Stimulated activated naive CD8-positive, alpha-beta T cell treated with anti-CD3 and anti-CD28 coated beads, Interleukin-15, Interleukin-2, amounts not matched to agents 100 ng/mL and 50 ng/mL, for 24 hours (primary cell): ENCODE measurements at regions not wholly inside any gene's neighbourhood (a gene's known extent, or its start where the extent isn't known, plus 50 kb on each side); places are given as distances from the start of the nearest gene placed in this dataset.

ENCODE experiments used
- H3K27ac Mint-ChIP-seq: one replicate; pipeline ENCODE4 v1.8.0; 2021; ENCODE audit warnings: mild to moderate bottlenecking, mixed read lengths
- H3K27me3 Mint-ChIP-seq: one replicate; pipeline ENCODE4 v1.8.0; 2021; ENCODE audit warnings: mixed read lengths
- H3K36me3 Mint-ChIP-seq: one replicate; pipeline ENCODE4 v1.8.0; 2021; ENCODE audit warnings: low read depth, mixed read lengths
- H3K4me1 Mint-ChIP-seq: one replicate; pipeline ENCODE4 v1.8.0; 2021; ENCODE audit warnings: low read depth, mixed read lengths
- H3K4me3 Mint-ChIP-seq: one replicate; pipeline ENCODE4 v1.8.0; 2021; ENCODE audit warnings: mild to moderate bottlenecking, mixed read lengths
- H3K9me3 Mint-ChIP-seq: one replicate; pipeline ENCODE4 v1.8.0; 2021; ENCODE audit warnings: mixed read lengths

DNA sequence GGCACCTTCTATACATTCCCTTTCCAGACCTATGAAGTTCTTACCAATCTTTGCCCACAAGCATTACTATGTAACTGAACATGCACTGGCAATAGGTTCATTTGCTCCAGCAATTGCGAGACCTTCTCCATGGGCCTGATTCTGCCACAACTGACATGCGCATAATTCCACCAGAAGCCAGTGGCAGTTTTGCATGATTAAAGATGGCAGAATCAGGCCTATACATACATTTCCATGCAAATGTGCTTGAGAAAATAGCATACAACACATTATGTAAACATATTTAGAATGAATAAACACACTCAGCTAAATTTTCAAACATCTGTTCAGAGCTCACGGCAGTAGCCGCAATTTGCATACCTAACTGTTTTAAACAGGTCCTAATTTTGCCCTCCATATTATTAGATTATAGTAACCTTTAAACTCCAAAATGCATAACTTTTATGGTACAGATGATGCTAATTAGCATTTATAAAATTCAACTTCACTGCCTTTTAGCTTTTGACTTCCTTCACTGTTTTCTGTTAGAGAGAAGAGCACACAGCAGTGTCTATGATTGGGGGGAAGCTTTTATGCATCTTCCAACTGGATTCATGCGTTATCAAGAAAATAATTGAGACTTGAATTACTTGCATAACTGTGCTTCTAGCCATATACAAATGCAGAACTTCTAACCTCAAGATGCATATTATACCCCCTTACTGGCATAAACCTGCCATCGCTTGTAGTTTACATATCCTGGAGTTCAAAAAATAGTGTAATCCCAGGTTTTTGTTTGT, 155.3 kb upstream of the CDH19 start:
- no peaks in the 10 kb centered on the region for H3K27me3 Mint-ChIP-seq
- no peaks in the 10 kb centered on the region for H3K36me3 Mint-ChIP-seq
- H3K9me3 Mint-ChIP-seq, result peaks cover 4% of the 10 kb centered on the region
- H3K4me1 Mint-ChIP-seq, result no peaks in the 10 kb centered on the region
- H3K27ac Mint-ChIP-seq, result no peak overlapping the region
- no peak overlapping the region for H3K4me3 Mint-ChIP-seq

DNA sequence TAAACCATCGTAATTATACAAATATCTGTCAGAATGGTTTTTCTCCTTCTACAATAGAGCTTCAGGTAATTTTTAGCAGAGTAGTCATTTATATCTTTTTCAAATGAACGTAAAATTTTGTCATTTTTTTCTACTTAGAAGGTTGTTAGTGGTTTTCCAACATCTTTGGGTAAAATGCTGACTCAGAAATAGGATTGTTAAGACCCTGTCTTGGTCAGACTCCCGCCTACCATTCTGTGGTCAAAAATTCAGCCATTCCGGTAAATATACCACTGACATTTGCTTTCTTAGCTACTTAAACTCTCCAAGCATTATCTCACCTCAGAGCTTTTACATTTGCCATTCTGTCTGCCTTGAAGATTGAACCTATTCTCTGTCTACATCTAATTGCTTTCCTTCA, 154.1 kb upstream of the CDH19 start:
- Mint-ChIP-seq H3K27ac (no peak overlapping the region), H3K9me3 (peaks cover 4% of the 10 kb centered on the region), H3K4me3 (no peak overlapping the region), H3K36me3 (no peaks in the 10 kb centered on the region), H3K4me1 (no peaks in the 10 kb centered on the region), H3K27me3 (no peaks in the 10 kb centered on the region)

DNA sequence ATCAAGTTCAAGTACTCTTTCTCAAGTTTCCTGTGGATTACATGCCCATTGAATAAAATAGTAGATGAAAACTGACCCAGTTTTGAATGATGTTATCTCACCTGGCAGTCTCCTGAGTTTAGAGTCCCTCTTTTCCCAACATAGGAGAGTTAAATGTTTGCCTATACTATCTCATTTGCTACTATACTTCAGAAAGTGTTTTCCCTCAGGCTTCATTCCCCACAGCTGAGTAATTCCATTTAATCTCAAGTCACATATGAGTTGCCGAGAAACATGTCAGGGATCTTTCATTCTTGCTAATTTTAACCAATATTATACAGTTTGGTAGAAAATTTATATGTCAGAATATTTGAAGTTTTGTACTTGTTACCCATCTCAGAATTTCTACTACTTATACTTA, 150.4 kb upstream of the CDH19 start:
- Mint-ChIP-seq H3K4me1 (no peaks in the 10 kb centered on the region), H3K27me3 (no peaks in the 10 kb centered on the region), H3K4me3 (no peak overlapping the region), H3K9me3 (peaks cover 4% of the 10 kb centered on the region), H3K36me3 (no peaks in the 10 kb centered on the region), H3K27ac (no peak overlapping the region)

DNA sequence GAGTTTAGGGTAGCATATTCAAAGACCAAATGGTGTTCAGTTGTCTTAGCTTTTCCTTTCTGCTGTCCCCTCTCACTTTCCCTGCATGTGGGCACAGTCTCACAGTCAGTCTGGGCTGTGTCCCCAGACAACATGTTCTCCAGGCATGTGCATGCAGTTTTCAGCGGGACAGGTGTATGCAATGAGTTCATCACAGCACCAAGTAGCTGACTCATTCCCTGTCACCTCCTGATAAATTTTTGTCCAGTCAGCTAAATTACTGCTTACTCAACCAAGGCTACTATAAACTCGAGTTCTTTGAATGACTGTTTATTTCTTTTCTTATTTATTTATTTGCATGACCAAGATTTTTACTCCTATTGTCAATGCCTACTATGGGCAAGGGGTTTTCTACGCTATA, 148.8 kb upstream of the CDH19 start:
- Mint-ChIP-seq H3K4me1 (no peaks in the 10 kb centered on the region), H3K27me3 (no peaks in the 10 kb centered on the region), H3K36me3 (no peaks in the 10 kb centered on the region), H3K27ac (no peak overlapping the region), H3K4me3 (no peak overlapping the region), H3K9me3 (no peaks in the 10 kb centered on the region)

DNA sequence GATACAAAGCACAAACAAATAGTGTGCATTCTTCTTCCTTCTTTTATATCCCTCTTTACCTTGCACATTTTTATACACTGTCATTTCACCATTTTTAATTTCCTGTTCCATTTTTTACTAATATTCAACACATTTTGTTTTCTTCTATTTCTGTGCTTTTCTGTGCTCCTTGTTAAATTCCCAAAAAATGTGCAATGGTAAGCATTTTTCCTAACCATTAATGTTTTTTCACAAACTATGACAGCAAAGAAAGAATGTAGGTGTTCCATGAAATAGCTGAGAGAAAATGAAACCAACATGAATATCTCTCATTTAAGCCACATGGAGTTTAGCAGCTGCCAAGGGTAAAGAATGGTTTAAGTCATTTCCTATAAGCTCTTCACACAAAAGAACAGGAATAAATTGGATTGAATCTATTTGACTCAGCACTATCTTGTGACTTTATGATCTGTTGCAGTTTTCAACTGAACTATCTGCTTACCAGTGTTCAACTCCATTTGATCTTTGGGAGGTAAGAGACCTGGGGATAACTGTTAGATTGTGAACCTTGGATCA, 145.7 kb upstream of the CDH19 start:
- no peaks in the 10 kb centered on the region for H3K4me1 Mint-ChIP-seq
- H3K4me3 Mint-ChIP-seq, result no peak overlapping the region
- peaks cover 4% of the 10 kb centered on the region for H3K9me3 Mint-ChIP-seq
- H3K27ac Mint-ChIP-seq, result no peak overlapping the region
- H3K36me3 Mint-ChIP-seq, result no peaks in the 10 kb centered on the region
- no peaks in the 10 kb centered on the region for H3K27me3 Mint-ChIP-seq

DNA sequence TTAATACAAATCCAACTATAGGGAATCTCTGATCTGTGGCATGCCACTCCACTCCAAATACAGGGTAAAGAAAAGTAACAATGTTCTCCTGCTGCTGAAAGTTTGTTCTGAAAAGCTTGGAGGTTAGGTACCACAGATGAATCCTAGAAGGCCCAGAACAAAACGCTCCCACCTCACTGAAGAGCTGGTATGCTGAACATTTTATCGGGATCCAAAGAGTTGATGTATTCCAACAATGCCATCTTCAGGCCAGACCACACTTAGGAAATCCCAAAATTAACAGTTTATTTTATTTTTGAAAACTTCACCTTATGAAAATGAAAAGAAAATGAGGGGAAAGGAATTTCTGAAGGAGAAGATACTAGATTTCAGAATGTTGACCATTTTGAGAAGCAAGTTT, 145.1 kb upstream of the CDH19 start:
- Mint-ChIP-seq H3K36me3 (no peaks in the 10 kb centered on the region), H3K4me3 (no peak overlapping the region)

DNA sequence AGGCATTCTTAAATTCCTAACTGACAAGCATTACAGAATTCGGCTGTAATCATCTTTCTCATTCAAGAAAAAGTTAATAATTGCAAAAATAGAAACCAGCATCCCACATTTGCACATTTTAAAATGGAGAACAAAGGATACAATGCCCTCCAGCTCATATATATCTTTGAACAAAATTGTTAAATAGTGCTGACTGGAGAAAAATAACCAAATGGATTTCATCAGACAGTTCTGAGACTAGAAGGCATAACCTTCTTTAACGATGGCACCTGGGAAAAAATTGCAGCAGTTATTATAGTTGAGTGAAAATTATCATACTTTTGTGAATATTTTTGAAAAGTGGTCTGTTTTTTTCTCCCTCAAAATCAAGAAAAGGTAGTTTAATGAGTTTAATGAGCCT, 138.9 kb upstream of the CDH19 start:
- no peaks in the 10 kb centered on the region for H3K36me3 Mint-ChIP-seq
- no peak overlapping the region for H3K27ac Mint-ChIP-seq
- H3K27me3 Mint-ChIP-seq, result no peaks in the 10 kb centered on the region
- peaks cover 19% of the 10 kb centered on the region for H3K9me3 Mint-ChIP-seq
- no peak overlapping the region for H3K4me3 Mint-ChIP-seq
- H3K4me1 Mint-ChIP-seq, result no peaks in the 10 kb centered on the region

More for the DNA sequence above, 145.1 kb upstream of the CDH19 start:
- Mint-ChIP-seq H3K9me3 (peaks cover 5% of the 10 kb centered on the region), H3K4me1 (no peaks in the 10 kb centered on the region), H3K27ac (no peak overlapping the region), H3K27me3 (no peaks in the 10 kb centered on the region)

DNA sequence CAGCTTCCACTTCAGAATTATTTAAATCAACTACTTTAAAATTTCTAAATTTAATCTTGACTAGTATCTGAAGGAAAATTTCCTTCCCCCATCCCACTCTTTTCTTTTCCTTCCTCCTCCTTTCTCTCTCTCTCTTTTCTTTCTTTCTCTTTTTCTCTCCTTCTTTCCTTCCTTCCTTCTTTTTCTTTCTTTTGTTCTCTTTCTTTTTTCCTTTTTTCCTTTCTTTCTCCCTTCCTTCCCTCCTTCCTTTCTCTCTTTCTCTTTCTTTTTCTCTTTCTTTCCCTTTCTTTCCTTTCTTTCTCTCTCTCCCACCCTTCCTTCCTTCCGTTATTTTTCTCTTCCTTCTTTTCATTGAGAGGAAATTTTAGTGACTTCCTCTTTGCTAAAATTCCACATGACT, 132.0 kb upstream of the CDH19 start:
- Mint-ChIP-seq H3K36me3 (no peaks in the 10 kb centered on the region), H3K4me3 (no peak overlapping the region), H3K4me1 (no peaks in the 10 kb centered on the region), H3K27me3 (no peaks in the 10 kb centered on the region), H3K9me3 (no peaks in the 10 kb centered on the region), H3K27ac (no peak overlapping the region)

DNA sequence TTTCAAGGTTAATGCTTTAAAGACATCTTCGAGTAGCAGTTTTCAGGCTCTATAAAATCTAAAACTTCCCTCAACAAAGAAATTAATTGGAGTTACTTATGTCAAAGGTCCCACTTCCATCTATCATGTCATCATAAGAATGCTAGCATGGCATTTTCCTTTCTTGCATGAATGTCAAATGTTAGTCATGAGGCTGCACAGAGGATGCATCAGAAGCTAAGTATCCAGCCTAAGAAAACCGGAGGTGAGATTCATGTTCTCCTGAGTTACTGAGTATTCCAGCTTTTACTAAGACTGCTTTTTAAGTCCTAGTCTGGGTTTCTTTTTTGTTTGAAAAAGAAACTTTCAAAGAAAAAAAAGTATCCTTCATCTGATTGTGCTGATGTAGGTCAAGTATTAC, 130.6 kb upstream of the CDH19 start:
- Mint-ChIP-seq H3K4me3 (no peak overlapping the region), H3K4me1 (no peaks in the 10 kb centered on the region), H3K27me3 (no peaks in the 10 kb centered on the region), H3K27ac (no peak overlapping the region), H3K36me3 (no peaks in the 10 kb centered on the region), H3K9me3 (no peaks in the 10 kb centered on the region)

DNA sequence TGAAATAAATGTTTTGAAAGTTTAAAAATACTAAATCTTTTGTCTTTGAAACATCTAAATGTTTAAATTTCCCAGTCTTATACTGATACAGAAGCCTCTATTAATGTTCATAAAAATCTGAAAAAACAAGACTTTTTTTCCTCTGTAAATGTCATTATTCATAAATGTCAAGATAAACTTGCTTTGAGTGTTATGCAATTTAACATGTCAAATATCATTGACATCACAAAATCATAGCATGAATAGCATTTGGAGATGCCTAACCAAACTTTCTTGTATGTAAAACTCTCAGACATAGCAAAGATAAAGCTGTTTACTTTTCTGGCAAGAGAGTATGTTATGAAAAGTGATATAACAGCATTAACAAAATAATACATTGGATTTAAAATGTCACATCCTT, 128.0 kb upstream of the CDH19 start:
- Mint-ChIP-seq H3K4me1 (no peaks in the 10 kb centered on the region), H3K27ac (no peak overlapping the region)

DNA sequence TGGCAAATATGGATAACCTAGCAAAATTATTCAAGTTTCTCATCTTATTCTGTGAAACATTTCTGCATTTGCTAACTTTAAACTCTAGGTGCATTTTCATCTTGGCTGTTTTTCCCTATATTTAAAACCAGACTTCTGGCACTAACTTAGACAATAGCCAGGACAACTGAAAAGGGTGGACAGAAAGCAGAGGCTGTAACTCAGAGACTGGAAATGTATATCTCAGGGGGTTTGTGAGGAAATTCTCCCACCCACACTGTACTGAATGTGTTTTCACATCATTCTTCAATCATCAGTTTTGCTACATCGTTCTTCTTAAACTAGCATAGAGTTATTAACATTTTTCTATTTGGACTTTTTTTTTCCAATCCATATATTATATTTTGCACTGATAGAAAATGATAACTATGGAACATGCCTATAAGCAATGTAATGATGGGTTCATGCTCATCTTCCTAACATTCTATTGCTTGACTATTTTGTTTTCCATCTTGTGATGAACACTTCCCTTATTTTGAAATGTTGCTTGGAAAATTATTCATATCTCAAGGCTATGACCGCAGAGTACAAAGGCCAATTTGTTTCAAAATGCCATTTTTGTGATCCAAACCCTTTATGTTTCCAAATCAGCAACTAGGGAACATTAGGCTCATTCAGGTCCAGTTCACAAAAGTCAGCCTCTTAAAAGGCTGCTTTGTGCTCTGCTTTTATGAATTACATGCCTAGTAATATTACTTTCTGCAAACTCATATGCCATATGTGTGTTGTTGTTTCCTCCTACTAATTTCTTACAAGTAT, 125.8 kb upstream of the CDH19 start:
- H3K27ac Mint-ChIP-seq, result no peak overlapping the region
- H3K27me3 Mint-ChIP-seq, result no peaks in the 10 kb centered on the region
- H3K36me3 Mint-ChIP-seq, result no peaks in the 10 kb centered on the region
- H3K4me1 Mint-ChIP-seq, result no peaks in the 10 kb centered on the region
- H3K9me3 Mint-ChIP-seq, result no peaks in the 10 kb centered on the region
- H3K4me3 Mint-ChIP-seq, result no peak overlapping the region

More for the DNA sequence above, 128.0 kb upstream of the CDH19 start:
- H3K4me3 Mint-ChIP-seq, result no peak overlapping the region
- no peaks in the 10 kb centered on the region for H3K9me3 Mint-ChIP-seq
- no peaks in the 10 kb centered on the region for H3K27me3 Mint-ChIP-seq
- no peaks in the 10 kb centered on the region for H3K36me3 Mint-ChIP-seq

DNA sequence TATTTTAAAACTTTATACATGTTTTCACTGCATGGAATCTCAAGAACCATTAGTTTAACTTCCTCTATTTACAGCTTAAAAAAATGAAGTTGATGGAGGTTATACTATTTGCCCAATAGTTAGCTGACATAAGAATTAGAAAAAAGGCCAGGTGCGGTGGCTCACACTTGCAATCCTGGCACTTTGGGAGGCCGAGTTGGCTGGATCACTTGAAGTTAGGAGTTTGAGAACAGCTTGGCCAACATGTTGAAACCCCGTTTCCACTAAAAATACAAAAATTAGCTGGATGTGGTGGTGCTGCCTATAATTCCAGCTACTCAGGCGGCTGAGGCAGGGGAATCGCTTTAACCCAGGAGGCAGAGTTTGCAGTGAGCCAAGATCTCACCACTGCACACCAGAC, 125.1 kb upstream of the CDH19 start:
- Mint-ChIP-seq H3K4me3 (no peak overlapping the region), H3K4me1 (no peaks in the 10 kb centered on the region), H3K36me3 (no peaks in the 10 kb centered on the region), H3K9me3 (no peaks in the 10 kb centered on the region), H3K27me3 (no peaks in the 10 kb centered on the region), H3K27ac (no peak overlapping the region)

DNA sequence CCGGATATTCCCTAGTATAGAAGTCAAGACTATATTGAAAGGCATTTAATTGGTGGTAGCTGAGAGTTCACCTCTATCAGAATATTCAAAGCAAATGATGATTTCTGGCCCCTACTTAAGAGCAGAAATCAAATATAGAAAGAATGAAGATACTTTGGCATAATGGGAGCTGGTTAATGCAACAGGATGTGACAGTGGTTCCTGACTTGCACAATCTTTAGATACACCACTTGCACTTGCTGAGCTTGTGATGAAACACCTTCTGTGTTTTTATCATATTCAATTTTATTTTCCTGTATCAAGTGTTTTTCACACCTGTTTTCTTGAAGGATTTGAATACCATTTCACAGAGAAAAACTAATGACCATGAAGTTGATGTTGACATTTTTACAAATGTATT, 124.1 kb upstream of the CDH19 start:
- no peak overlapping the region for H3K4me3 Mint-ChIP-seq

DNA sequence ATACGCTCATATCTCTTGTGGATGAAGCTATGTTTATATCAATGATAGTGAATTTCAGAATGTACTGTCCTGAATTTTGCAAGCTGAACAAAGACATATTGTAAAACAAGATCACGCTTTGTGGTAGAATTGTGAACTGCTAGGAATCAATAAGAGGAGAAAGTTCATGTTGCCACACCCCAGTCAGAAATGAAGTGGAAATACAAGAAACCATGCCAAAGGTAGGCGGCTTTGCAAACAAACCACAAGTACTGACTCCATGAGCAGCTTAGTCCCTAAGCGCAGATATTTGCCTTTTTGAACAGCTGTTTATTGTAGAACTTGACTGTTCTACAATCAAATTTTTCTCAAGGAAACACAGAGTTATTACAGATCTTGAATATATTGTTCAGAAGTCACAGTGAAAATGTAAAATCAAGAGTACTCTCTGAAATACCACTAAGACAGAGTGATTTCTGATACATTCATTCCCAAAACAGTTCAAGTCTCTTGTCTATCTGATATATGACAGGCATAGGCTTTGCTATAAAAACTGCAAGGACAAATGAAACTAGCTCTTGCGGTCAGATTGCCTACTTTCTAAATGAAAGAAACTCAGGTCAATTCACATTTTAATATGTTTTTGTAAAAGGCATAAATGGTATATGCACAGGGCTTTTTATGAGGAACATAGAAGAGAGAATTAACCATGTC, 120.9 kb upstream of the CDH19 start:
- Mint-ChIP-seq H3K4me3 (no peak overlapping the region), H3K4me1 (no peaks in the 10 kb centered on the region), H3K9me3 (no peaks in the 10 kb centered on the region), H3K27ac (no peak overlapping the region), H3K36me3 (no peaks in the 10 kb centered on the region), H3K27me3 (no peaks in the 10 kb centered on the region)

More for the DNA sequence above, 124.1 kb upstream of the CDH19 start:
- H3K27me3 Mint-ChIP-seq, result no peaks in the 10 kb centered on the region
- no peaks in the 10 kb centered on the region for H3K4me1 Mint-ChIP-seq
- H3K27ac Mint-ChIP-seq, result no peak overlapping the region
- H3K9me3 Mint-ChIP-seq, result no peaks in the 10 kb centered on the region
- H3K36me3 Mint-ChIP-seq, result no peaks in the 10 kb centered on the region

DNA sequence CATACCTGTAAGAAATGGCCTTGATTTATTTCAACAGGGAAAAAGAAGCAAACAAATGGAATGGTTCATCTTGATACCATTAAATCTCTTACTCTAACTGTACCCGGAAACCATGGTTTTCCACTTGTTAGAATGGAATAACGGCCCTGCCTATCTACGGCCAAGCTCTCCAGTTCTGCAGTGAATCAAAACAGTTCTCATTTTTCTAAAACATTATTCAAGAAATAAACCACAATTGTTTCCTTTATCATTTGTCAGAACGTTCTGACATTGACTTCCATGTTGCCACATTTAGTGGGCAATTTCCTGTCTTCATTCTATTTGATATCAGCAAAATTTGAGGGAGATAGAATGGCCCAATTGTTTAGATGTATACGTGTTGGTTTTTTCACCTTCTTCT, 118.8 kb upstream of the CDH19 start:
- H3K36me3 Mint-ChIP-seq, result no peaks in the 10 kb centered on the region
- no peaks in the 10 kb centered on the region for H3K4me1 Mint-ChIP-seq
- H3K9me3 Mint-ChIP-seq, result no peaks in the 10 kb centered on the region
- H3K27ac Mint-ChIP-seq, result no peak overlapping the region
- H3K4me3 Mint-ChIP-seq, result no peak overlapping the region
- H3K27me3 Mint-ChIP-seq, result no peaks in the 10 kb centered on the region
